ENCODE measurements at regions not wholly inside any gene's neighbourhood (a gene's known extent, or its start where the extent isn't known, plus 50 kb on each side); places are given as distances from the start of the nearest gene placed in this dataset.

DNA sequence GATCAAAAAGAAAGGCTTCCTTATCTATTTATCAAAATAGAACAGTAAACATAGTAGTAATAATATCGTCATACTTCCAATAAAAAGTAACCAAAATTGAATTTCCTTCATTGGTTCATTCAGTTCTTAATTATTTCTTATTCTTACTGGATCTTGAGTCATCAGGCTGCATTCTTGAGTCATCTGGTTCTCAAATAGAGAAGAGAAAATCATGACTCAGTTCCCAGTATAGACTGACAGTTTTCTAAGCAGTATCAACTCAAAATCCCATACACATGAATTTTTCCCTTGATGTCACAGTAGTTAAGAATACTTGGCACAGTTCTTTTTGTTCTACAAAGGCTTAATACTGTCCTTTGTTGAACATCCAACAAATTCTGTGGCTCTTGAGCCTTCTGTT is 626.9 kb upstream of the ADGRL4 start:
- Mint-ChIP-seq H3K4me1 (ENCODE audit: low read depth) (no peaks in the 10 kb centered on the region), H3K27ac (no peak overlapping the region), H3K4me3 (no peak overlapping the region), H3K36me3 (ENCODE audit: low read depth) (no peaks in the 10 kb centered on the region), H3K27me3 (ENCODE audit: low read depth) (no peaks in the 10 kb centered on the region), H3K9me3 (peaks cover 1% of the 10 kb centered on the region)
- CTCF ChIA-PET: no interaction called here
- intact Hi-C loops (cut with micrococcal nuclease): no loop called here
- DNase-seq: no peak

DNA sequence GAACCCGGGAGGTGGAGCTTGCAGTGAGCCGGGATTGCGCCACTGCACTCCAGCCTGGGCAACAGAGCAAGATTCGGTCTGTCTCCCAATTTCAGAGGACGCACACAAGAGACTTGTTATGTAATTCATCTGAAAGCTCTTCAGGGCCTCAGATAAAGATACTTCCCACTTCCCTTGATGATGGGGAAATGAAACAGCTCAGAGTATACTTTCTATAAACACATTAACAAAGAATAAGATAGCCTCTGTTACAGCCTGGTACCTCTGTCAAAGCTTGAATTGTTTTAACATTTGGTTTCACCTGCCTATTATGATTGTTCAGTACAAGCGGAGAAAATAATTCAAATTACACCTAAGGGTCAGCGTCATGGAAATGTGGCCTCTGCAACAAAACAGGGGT is 622.9 kb upstream of the ADGRL4 start:
- no peak for DNase-seq
- Mint-ChIP-seq H3K36me3 (ENCODE audit: low read depth) (no peaks in the 10 kb centered on the region), H3K27me3 (ENCODE audit: low read depth) (no peaks in the 10 kb centered on the region), H3K9me3 (no peaks in the 10 kb centered on the region), H3K4me1 (ENCODE audit: low read depth) (no peaks in the 10 kb centered on the region), H3K4me3 (no peak overlapping the region), H3K27ac (no peak overlapping the region)
- intact Hi-C loops (cut with micrococcal nuclease): no loop called here
- CTCF ChIA-PET: no interaction called here

DNA sequence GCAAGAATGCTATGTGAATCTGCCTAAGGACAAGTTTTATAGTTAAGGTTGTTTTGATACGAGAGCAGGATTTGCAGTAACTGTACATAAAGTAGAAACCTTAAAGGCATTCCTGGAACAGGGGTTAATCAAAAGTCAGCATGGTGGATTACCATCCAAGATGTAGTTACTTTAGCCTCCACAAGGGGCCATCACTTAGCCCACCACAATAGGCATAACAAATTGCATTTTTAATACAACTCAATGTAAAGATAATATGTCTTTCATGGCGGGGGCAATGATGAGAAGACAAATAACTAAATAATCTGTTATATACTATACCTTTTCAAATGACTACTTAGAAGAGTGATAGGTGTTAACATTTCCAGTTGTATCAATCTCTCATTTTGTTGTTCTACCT is 611.2 kb upstream of the ADGRL4 start:
- Mint-ChIP-seq H3K27me3 (ENCODE audit: low read depth) (no peaks in the 10 kb centered on the region), H3K36me3 (ENCODE audit: low read depth) (no peaks in the 10 kb centered on the region), H3K4me1 (ENCODE audit: low read depth) (no peaks in the 10 kb centered on the region), H3K9me3 (peaks cover 11% of the 10 kb centered on the region), H3K27ac (no peak overlapping the region), H3K4me3 (no peak overlapping the region)
- CTCF ChIA-PET: no interaction called here
- no peak for DNase-seq
- intact Hi-C loops (cut with micrococcal nuclease): no loop called here

DNA sequence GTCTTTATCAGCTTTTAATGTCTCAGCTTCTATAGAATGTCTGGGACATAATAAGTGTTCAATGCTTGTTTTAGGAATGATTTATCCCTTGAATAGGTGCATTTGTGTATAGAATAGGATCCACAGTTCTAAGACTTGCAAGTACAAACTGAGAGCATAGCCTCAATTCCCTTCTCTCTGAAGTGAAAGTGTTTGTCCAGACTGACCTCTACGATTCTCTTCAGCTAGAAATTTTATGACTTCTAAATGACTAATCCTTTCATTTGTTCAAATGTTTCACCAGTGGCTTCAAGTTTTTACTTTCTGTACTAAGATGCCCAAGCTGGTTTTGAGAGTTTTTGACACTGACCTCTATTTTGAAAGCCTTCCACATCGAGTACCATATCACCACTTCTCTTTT is 608.2 kb upstream of the ADGRL4 start:
- no peak overlapping the region for H3K4me3 Mint-ChIP-seq
- no peaks in the 10 kb centered on the region for H3K36me3 Mint-ChIP-seq (ENCODE audit: low read depth)
- no peak for DNase-seq
- intact Hi-C loops (cut with micrococcal nuclease): no loop called here
- H3K9me3 Mint-ChIP-seq: peaks cover 4% of the 10 kb centered on the region
- CTCF ChIA-PET: no interaction called here
- H3K4me1 Mint-ChIP-seq (ENCODE audit: low read depth): no peaks in the 10 kb centered on the region
- H3K27ac Mint-ChIP-seq: no peak overlapping the region
- no peaks in the 10 kb centered on the region for H3K27me3 Mint-ChIP-seq (ENCODE audit: low read depth)

DNA sequence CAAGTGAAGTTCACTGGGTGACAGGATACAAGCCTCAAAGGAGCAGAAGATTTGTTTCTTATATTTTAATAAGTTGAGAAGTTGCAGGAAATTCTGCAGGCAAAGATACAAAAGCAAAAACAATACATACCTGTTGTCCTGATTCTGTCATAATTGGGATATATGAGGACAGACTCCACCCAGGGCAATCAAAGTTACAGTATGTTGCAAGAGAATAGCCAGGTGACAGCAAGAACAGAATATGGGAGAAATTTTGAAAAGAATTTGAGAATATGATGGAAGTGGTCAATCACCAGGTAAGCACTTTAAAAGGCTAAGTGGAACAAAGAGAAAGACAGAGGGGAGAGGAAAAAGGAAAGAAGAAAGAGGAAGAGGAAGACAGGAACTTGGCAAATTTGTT is 607.6 kb upstream of the ADGRL4 start:
- intact Hi-C loops (cut with micrococcal nuclease): no loop called here
- Mint-ChIP-seq H3K27ac (no peak overlapping the region), H3K36me3 (ENCODE audit: low read depth) (no peaks in the 10 kb centered on the region), H3K9me3 (peaks cover 4% of the 10 kb centered on the region), H3K27me3 (ENCODE audit: low read depth) (no peaks in the 10 kb centered on the region), H3K4me1 (ENCODE audit: low read depth) (no peaks in the 10 kb centered on the region), H3K4me3 (no peak overlapping the region)
- DNase-seq: no peak
- CTCF ChIA-PET: no interaction called here

DNA sequence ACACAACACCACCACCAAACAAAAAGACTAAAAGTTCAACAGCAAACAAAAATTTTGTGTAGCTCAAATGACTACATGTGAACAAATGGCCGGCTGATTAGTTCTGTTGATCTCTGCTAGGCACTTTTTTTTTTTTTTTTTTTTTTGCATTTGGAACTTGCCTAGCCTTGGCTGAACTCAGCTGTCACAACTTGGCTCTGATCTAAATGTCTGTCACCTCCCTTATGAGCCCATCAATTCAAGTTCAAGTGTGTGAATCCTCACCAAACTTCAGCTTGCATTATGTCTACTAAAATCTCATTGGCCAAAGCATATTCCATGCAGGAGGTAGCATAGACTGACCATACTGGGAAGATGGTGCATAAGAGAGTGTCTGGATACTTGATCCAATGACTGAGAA is 606.5 kb upstream of the ADGRL4 start:
- Mint-ChIP-seq H3K4me3 (no peak overlapping the region), H3K4me1 (ENCODE audit: low read depth) (no peaks in the 10 kb centered on the region), H3K9me3 (peaks cover 4% of the 10 kb centered on the region), H3K27ac (no peak overlapping the region), H3K36me3 (ENCODE audit: low read depth) (no peaks in the 10 kb centered on the region), H3K27me3 (ENCODE audit: low read depth) (no peaks in the 10 kb centered on the region)
- CTCF ChIA-PET: interaction anchor here (0.6 kb wide), 2 partner anchors 158 to 855 kb away, joined by 3 to 4 read pairs; no protein-coding TSS in a partner anchor
- intact Hi-C loops (cut with micrococcal nuclease): no loop called here
- no peak for DNase-seq

DNA sequence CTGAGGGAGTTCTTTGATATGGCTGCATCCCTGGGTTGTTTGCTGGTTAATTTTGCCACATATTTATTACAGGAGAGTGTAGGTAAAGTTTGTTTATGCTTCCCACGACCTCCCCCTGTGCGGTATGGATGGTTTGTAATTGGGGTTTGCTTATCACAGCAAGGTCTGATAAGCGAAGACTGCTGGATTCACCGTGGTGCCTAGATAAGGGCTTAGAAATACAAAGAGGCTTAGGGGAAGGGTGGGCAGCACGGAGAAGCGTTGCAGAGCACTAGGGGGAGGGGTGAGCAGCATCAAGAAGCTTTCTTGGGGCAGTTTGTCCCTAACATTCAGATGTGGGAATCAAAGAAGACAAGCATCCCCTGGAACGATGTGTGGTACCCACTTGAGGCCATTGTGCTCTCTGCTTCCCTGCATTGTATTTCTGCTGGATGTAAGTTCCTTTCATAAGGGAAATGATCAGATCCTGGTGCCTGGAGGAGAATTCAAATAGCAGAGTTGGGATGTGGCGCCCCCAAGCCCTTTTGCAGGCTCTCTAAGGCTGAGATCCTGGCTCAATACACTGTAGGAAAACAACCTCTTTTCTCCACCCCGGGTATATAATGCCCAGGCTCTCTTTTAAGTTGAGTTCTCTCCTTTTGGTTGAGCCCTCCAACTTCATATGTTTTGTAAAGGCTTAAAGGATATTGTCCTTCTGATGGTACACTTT is 598.1 kb upstream of the ADGRL4 start:
- Mint-ChIP-seq H3K27me3 (ENCODE audit: low read depth) (no peaks in the 10 kb centered on the region), H3K9me3 (peaks cover 2% of the 10 kb centered on the region), H3K36me3 (ENCODE audit: low read depth) (no peaks in the 10 kb centered on the region), H3K4me1 (ENCODE audit: low read depth) (no peaks in the 10 kb centered on the region), H3K27ac (no peak overlapping the region), H3K4me3 (no peak overlapping the region)
- intact Hi-C loops (cut with micrococcal nuclease): no loop called here
- DNase-seq: no peak
- CTCF ChIA-PET: no interaction called here

DNA sequence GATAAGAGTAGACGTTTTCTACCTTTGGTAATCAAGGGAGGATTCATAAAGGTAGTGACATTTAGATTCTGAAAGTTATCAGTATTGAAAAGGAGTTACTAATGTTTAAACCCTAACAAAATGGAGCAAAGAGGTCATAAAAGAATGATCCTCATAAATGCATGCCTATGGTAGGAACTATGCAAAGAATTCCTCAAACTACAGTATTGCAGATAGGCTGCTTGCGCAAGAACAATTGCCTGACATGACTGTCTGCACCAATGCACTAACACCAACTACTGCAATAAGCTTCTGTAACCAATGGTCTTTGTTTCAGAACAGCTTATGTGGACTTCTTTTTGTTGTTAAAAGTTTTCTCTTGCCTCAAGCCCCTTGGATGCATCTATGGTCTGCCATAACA is 597.3 kb upstream of the ADGRL4 start:
- H3K36me3 Mint-ChIP-seq (ENCODE audit: low read depth): no peaks in the 10 kb centered on the region
- no peaks in the 10 kb centered on the region for H3K4me1 Mint-ChIP-seq (ENCODE audit: low read depth)
- no peaks in the 10 kb centered on the region for H3K27me3 Mint-ChIP-seq (ENCODE audit: low read depth)

DNA sequence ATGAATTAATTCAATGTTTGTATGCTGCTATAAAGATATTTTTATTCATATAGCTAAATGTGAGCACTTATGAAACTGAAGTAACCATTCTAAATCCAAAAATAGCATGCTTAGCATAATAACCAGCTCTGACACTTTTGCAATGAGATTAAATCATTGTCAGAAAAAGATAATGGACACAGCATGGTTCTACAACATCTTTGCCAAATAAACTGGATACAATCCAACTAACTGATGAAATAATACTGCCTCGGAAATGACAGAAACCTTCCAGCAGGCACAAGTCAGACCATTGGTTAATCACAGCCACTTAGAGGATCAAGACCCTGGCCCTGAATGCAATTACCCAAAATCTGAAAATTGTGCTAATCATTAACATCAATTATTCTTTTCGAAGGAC is 592.7 kb upstream of the ADGRL4 start:
- Mint-ChIP-seq H3K27me3 (ENCODE audit: low read depth) (no peaks in the 10 kb centered on the region), H3K36me3 (ENCODE audit: low read depth) (no peaks in the 10 kb centered on the region), H3K4me1 (ENCODE audit: low read depth) (no peaks in the 10 kb centered on the region), H3K9me3 (peaks cover 3% of the 10 kb centered on the region), H3K4me3 (no peak overlapping the region), H3K27ac (no peak overlapping the region)
- intact Hi-C loops (cut with micrococcal nuclease): no loop called here
- CTCF ChIA-PET: no interaction called here
- no peak for DNase-seq

More for the DNA sequence above, 597.3 kb upstream of the ADGRL4 start:
- DNase-seq: no peak
- Mint-ChIP-seq H3K4me3 (no peak overlapping the region), H3K27ac (no peak overlapping the region), H3K9me3 (peaks cover 2% of the 10 kb centered on the region)
- intact Hi-C loops (cut with micrococcal nuclease): no loop called here
- CTCF ChIA-PET: no interaction called here

DNA sequence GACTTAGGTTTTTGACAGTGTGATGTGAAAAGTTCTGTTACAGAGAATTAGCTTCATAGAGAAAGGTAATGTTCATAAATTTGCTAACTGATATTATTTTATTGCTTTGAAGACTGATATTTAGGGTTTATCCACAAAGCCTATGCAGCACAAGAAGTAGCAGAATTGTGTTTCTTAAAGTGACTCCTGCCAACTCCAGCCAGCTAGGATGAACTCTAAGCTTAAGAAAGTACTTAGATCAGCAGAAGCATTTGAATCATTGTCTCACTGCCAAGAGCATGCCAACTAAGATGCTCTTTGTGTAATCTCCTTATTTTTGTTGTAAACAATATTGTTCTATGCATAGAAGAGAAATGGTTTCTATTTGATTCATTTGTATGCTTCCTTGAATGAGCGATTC is 589.4 kb upstream of the ADGRL4 start:
- no peak for DNase-seq
- no peak overlapping the region for H3K4me3 Mint-ChIP-seq
- H3K9me3 Mint-ChIP-seq: peaks cover 1% of the 10 kb centered on the region
- CTCF ChIA-PET: no interaction called here
- intact Hi-C loops (cut with micrococcal nuclease): no loop called here
- H3K27me3 Mint-ChIP-seq (ENCODE audit: low read depth): no peaks in the 10 kb centered on the region
- no peaks in the 10 kb centered on the region for H3K36me3 Mint-ChIP-seq (ENCODE audit: low read depth)
- no peaks in the 10 kb centered on the region for H3K4me1 Mint-ChIP-seq (ENCODE audit: low read depth)
- no peak overlapping the region for H3K27ac Mint-ChIP-seq

DNA sequence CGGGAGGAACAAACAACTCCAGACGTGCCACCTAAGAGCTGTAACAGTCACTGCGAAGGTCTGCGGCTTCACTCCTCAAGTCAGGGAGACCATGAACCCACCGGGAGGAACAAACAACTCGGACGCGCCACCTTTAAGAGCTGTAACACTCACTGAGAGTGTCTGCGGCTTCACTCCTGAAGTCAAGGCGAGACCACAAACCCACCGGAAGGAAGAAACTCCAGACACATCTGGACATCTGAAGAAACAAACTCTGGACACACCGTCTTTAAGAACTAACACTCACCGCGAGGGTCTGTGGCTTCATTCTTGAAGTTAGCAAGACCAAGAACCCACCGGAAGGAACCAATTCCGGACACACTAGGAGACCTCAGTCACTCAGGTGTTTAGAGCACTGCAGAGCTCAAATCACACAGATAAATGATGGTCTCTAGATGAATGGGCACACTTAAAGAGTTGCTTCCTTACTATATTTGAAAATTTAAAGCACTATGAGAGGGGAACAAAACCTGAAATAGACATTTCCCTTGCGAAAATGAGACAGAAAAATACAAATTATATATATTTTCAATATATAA is 587.7 kb upstream of the ADGRL4 start:
- intact Hi-C loops (cut with micrococcal nuclease): no loop called here
- Mint-ChIP-seq H3K27ac (no peak overlapping the region), H3K36me3 (ENCODE audit: low read depth) (no peaks in the 10 kb centered on the region), H3K4me1 (ENCODE audit: low read depth) (no peaks in the 10 kb centered on the region), H3K9me3 (peaks cover 3% of the 10 kb centered on the region), H3K27me3 (ENCODE audit: low read depth) (no peaks in the 10 kb centered on the region), H3K4me3 (no peak overlapping the region)
- no peak for DNase-seq
- CTCF ChIA-PET: no interaction called here

DNA sequence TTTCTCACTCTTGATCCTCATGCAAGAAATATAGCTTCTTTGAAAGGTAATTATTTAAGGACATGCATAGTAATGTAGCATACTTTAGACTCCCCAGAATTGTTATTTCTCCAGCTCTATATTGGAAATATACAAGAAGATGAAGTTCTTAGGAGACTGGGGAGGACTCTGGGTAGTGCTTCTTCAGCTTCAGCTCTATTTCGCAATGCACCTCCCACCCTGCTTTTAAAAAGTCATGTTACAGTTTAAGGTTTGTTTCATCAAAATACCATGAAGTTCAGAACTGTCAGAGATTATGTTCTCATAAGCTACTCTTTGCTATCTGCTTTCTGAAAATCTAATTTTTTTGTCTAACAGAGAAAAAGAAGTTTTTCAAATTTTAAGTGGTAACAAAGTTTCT is 586.2 kb upstream of the ADGRL4 start:
- Mint-ChIP-seq H3K27me3 (ENCODE audit: low read depth) (no peaks in the 10 kb centered on the region), H3K27ac (no peak overlapping the region), H3K4me3 (no peak overlapping the region), H3K4me1 (ENCODE audit: low read depth) (no peaks in the 10 kb centered on the region), H3K9me3 (peaks cover 2% of the 10 kb centered on the region), H3K36me3 (ENCODE audit: low read depth) (no peaks in the 10 kb centered on the region)
- no peak for DNase-seq
- intact Hi-C loops (cut with micrococcal nuclease): no loop called here
- CTCF ChIA-PET: no interaction called here

DNA sequence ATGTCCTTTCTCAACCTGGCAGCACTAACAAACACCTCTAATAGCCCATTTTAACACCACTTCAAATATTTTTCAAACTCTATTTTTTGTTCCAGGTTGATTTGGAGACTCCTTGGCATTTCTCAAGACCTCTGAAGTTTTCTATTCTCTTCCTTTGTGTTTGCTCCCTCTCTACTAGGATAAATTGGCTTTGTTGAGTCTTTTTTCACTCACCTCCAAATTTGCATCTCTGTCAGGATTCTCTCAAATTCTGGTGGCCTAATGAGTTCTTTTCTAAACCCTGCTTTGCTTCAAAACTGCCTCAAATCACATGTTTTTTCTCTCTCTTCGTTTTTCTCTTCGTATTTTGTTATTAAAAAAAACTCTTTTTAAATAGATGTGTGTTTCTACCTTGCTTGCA is 582.2 kb upstream of the ADGRL4 start:
- CTCF ChIA-PET: no interaction called here
- Mint-ChIP-seq H3K36me3 (ENCODE audit: low read depth) (no peaks in the 10 kb centered on the region), H3K27me3 (ENCODE audit: low read depth) (no peaks in the 10 kb centered on the region), H3K4me1 (ENCODE audit: low read depth) (no peaks in the 10 kb centered on the region), H3K9me3 (peaks cover 2% of the 10 kb centered on the region), H3K4me3 (no peak overlapping the region), H3K27ac (no peak overlapping the region)
- no peak for DNase-seq
- intact Hi-C loops (cut with micrococcal nuclease): no loop called here
